ENCODE measurements at regions not wholly inside any gene's neighbourhood (a gene's known extent, or its start where the extent isn't known, plus 50 kb on each side); places are given as distances from the start of the nearest gene placed in this dataset.

DNA sequence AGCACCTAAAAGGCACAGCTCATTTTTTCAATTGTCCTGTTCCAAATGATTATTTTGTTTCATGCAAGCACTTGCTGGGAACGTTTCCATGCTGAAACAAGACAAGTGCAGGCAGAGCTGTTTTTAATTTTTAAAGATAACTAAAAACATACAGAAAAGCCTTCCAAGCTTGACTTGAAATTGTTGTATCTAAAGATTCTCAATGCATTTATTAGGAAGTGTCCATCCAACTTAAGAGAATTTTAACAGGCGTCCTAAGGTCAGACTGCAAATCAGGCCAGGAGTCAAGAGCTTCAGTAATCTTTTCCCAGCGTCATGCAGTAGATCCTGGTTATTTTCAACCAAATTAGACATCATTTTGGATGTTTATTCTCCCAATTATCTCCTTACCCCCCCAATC is 702.8 kb downstream of the KCNJ2 start:
- no peak for DNase-seq

DNA sequence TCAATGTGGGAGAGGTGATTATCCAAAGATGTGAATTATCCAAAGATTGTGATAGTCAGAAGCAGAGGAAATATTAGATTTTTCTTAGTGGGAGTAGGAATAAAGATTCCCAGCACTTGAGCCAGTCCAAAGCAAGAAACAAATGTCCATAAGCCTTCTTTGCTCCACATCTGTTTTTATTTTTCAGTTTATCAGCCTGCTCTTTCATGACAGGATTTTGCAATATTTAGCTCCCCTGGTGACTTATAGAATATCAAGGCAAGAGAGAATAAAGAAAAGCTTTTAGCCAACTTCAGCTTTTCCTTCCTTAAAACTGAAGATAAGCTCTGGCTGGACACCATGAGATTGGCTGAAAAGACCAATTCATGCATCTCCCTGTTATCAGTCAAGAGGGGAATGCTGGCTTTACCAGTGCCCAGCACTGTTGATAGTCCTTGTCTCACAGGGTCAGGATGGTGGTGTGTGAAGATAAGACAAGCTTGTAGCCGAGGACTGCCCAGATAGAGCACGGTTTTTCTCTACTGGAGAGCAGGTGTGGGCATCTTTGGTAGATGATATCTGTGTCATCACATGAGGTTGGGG is 706.5 kb downstream of the KCNJ2 start:
- DNase-seq = no peak

DNA sequence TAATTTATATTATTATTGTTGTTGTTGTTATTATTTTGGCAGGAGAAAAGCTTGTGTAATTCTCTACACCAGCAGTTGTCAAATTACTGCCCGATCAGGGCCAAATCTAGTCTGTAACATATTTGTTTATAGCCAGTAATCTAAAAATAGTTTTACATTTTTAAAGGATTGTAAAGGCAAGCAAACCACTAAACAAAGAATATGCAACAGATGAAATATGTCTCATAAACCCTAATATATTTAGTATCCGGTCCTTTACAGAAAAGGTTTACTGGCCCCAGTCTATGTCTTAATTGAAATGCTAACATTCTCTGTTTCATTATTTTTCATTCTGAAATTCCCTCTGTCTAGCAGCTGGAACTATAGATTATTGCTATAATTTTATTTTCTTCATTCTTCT is 709.5 kb downstream of the KCNJ2 start:
- no peak for DNase-seq

DNA sequence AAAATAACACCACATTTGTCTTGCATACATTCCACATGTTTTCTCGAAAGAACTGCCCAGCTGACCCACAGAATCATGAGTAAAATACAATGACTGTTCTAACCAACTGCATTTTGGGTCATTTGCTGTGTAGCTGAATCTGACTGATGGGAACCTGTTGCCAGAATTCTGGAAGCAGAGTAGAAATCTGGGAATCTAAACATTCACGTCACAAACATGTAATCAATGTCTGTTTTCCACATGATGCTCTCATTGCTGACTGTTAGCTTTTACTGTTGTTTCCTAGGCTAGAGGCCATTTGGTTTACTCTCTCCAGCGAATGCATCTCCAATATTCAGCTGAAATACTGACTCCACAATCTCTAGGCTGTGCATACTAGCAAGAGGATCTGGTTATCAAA is 710.1 kb downstream of the KCNJ2 start:
- no peak for DNase-seq

DNA sequence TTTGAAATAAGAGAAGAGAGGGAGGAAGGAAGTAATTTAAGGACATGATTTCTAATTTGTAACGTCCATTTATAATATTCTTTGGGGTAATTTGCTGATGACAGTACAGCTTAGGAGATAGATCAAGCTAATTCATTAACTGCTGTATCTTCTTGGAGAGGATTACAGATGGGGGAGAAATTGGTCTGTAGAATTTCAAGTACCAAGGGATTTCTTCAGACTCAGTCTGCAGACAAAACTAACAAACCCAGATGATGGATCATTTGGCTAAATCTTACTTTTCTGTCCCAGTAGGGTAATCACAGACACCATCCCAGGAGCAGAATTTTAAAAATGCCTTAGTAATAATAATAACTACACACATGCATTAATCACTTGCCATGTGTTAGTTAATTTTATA is 711.8 kb downstream of the KCNJ2 start:
- no peak for DNase-seq

DNA sequence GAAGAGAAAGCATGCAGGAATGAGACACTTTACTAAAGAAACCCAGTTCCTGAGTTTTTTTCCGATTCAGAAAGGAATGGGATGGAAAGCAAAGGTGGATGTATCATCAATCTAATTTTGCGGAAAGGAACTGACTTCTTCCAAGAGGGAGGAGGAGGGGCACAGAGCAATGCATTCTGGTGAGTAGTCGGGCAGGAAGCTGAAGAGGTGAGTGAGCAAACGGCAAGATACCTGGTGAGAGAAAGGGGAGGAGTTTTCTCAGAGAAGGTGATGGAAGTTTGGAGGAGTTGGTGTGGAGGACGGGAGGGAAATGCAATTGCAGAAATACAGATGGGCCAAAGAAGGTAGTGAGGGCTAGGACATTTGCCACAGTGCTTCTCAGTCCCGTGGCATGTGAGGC is 713.2 kb downstream of the KCNJ2 start:
- no peak for DNase-seq

DNA sequence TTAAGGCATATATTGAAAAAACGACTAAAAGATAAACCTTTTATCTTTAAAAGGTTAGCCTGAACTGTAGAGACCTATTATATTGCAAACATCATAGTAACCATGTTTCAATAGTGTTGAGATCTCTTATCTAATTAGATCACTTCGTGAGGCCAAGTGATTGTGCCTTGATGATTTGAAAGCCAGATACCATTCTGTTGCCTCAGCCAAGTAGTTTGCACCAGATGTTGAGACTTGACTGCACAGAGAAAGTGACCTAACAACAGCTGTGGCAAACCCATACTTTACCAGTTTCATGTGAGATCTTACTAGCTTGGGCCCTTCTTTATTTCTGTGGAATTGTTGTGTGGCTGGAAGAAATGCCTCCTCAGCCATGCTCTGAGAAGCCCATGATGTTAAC is 717.3 kb downstream of the KCNJ2 start:
- DNase-seq = no peak

DNA sequence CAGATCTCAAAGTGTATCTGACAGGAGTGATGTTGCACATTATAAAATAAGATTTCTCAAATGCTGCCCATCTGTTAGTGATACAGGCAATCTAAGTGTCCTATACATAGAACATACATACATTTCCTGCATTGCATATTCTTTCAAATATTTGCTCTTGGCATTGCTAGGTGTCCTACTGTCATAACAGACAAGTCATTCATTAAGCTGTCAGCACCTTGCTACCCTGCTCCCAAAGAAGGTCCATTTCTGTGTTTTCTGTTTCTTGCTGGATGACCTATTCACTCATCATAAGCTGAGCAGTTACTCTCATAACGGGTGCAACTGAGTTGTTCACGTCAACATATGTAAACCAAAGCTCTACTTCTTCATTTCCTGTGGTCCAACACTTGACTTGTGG is 719.0 kb downstream of the KCNJ2 start:
- no peak for DNase-seq

DNA sequence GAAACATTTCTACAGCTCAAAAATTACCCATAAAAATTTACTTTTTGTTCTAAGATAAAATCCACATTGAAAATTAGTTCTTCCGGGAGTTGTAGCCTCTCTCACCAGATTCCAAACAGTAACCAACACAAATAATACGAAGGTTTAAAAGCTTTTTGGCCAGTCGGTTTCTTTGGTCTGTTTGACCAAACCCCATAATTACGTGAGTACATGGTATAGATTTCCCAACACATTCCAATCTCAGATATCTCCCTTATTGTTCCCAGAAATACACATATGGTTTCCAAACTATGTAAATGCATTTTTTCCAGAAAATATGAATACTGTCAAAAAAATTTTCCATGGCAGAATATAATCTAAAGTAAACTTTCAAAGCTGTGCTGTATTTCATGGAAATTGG is 722.0 kb downstream of the KCNJ2 start:
- no peak for DNase-seq

DNA sequence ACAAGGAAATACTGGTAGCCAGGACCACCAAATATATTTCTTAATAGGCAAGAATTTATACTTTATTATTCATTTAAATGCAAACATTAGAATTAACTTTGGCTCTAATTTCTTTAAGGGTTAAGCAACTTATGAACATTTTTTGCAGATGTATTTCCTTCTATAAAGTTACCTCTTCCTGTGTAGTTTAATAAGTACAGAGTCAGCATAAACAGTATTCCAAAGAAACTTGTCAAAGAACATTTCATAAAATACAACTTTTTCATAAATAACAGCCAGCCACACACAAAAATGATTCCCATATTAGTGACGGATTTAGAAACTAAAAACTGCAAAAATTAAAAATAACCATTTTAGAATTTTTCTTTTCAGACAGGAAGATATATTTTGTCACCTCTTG is 723.2 kb downstream of the KCNJ2 start:
- DNase-seq = no peak

DNA sequence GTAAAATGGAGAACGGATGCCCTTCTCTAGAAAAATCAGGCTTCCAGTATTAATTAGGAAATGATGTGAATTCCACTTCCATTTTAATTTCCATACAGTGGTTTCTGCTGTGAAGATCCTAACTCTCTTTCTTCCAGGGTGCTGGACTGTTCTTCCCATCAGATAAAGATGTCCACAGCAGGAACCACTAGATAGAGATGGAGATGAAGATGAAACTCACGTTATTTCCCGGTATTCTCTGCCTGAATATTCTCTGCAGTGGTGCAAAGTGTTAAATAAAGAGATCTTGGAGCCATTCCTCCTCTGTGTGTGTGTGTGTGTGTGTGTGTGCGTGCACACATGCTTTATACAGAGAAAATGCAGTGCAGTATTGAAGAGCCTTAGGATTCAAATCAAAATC is 727.5 kb downstream of the KCNJ2 start:
- DNase-seq = no peak

DNA sequence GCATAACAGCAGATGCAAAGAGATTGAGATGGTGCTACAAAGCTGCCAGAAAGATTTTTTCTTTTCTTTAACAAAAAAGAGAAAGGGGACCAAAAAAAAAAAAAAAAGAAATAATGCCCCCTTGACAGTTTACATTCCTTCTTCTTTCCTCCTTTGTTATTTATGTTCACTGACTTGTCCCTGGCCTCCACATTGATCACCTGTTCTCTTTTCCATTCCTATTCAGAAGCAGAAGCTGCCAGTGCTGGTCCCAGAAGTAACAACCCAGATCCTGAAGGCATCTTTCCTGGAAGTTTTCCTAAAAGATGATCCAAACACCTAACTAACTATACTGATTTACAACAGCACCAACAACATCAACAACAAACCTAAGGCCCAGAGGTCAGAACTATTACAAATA is 728.1 kb downstream of the KCNJ2 start:
- DNase-seq = no peak

DNA sequence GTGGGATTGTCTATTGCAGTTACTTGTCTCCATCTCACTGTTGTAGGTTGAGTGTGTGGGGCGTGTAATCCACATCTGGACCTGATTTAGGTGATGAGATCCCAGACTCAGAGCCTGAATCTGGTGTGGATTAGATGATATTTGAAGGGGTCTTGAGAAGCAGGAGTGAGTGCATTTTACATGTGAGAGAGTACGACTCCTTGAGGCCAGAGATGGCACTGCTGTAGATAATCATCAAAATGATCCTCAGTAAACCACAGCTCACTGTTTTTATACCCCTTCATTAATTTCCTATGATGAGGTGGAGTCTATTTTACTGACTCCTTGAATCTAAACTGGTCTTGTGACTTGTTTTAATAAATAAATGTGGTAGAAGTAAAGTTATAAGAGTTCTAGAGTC is 732.5 kb downstream of the KCNJ2 start:
- no peak for DNase-seq

DNA sequence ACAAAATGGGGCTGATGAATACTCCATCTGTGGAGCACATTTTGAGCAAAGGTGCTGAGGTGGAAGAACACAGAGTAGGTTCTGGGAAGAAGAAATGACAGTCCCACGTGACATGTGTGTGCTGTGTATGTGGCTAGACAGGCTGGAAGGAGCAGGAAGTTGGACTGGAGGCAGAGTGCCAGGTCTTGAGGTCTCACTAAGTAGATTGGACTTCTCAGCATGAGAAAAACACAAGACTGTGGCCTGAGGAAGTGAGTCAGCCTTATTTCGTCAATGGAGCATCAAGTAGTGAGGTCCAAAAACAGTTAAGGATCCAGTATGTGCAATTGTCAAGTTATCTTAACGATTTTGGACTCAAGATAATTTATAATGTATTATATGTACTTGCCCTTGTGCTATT is 736.5 kb downstream of the KCNJ2 start:
- DNase-seq = peak; percentile 9

DNA sequence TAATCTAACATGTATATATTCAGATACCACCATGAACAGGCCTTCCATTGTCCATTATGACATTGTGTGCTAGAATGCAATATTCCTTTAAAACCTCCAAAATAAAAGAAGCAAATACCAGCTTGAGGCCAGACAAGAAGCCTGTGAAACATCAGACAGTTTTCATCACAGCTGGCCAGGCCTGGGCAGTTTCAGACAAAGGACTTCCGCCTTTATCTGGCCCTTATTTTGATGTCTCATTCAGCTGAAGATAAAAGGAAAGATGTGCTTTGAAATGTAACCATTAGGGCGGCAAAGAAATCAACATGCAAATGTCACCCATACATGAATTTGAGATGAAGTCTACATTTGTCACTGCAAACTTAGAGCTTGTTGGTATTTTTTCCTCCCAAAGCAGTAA is 737.5 kb downstream of the KCNJ2 start:
- peak; percentile 10 for DNase-seq

DNA sequence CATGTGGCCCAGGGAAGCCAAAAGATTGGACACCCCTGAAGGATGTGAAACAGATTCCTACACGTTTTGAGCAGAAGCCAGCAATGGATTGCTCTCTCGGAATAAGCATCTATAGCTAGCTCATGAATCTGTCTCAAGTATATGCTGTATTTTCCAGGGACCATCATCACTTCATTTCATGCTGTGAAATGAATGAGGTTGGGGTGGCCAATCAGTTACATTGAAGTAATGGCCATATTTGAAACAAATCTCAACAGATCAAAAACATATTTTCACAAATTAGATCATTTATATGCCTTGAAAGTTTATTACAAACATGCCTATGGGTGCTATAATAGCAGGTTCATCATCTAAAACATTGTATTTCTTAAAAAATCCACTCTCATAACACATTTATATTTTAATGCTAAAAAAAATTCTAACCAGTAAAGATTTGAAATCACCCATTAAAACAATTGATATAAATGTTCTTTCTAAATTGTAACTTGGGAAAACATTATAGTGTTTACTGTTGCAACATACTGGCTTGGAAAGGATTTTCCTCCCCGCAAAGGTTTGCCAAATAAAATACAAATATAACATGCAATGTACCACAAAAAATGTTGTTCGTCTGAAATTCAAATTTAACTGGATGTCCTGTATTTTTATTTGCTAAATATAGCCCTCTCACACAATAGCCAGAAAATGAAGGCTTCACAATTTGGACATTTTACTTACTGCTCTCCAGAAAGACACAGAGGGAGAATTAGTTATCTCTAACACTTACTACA is 743.6 kb downstream of the KCNJ2 start:
- DNase-seq = peak; percentile 12

DNA sequence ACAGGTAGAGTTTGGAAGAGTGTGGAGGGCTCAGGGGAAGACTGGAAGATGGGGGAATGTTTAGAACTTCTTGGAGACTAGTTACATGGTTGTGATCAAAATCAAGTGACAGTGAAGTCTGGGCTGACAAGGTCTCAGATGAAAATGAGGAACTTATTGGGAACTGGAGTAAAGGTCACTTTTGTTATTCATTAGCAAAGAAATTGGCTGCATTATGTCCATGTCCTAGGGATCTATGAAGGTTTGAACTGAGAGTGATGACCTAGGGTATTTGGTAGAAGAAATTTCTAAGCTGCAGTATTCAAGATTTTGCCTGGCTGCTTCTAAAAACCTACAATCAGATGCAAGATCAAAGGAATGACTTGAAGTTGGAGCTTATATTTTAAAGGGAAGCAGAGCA is 747.1 kb downstream of the KCNJ2 start:
- DNase-seq = no peak

DNA sequence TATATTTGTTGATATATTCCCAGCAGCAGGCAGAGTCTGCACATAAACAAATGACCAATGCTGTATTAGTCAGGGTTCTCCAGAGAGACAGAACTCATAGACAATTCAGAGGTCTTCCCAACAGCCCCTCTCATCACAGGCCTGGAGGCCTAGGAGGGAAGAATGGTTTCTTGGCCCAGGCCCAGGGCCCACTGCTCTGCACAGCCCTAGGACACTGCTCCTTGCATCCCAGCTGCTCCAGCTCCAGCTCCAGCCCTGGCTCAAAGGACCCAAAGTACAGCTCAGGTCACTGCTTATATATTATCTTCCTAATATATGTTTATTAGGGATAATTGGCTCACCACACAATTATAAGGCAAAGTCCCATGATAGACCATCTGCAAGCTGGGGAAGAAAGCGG is 749.9 kb downstream of the KCNJ2 start:
- no peak for DNase-seq

DNA sequence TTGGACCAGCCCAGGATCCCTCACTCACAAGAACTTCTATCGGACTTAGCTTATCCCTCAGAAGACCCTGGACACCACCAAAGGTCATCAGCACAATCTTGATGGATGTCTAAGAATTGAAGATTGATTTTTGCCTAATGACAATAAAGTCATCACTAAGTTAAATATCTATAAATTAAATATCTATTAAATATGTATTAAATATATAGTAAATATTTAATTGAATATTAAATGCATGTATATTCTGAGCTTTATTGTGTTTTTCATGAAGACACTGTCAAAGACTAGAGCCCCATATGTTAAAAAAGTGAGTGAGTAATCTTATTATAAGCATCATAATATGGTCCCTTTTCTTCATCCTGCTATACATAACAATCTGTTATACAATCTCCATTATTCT is 751.1 kb downstream of the KCNJ2 start:
- DNase-seq = no peak

DNA sequence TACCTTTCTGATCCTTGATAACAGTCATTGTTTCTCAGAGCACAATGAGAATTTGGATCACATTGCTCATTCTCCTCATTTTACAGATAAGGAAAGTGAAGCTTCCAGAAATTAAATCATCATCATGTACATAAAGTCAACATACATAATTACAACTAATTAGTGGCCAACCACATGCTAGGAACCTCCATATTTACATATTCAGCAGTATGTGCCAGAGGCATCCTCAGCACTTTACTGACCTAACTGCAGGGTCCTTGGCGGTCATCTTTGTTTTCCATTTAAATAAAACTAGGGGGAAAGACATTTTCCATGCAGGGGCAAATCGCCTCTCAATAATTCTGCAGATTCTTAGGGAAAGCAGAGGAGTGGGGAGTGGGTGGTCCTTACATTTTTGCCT is 752.9 kb downstream of the KCNJ2 start:
- DNase-seq = no peak

DNA sequence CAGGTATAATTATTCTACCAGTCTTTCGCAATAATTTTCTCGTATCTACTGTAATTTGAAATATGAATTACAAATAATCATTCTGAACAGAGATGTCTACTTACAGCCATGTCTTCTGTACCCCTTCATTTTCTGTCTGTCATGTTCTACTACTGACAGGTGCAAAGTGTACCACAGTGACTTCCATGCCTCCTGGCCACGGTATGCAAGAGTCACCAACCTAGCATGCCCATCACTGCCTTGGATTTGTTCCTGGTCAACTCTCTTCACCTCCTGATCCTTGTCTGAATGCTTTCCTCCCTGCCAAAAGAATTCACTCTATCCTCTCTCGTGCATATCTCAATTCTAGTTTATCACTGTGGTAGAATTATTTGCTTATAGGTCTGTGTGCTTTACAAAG is 755.4 kb downstream of the KCNJ2 start:
- DNase-seq = no peak

DNA sequence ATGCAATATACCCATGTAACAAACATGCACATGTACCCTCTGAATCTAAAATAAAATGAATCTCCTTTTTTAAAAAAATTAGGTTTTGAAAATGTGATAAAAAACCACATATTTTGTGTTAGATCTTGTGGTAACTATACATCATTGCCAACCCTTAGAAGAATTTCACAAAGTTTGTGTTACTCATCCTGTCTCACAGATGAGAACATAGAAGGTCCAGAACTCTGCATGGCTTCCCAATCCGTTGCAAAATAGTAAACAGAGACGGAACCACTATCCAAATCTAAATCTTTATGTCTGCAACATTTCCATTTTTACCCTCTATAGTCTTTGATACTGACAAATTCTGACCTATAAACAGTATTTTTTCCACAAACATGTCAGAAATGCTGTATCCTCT is 759.9 kb downstream of the KCNJ2 start:
- DNase-seq = no peak

DNA sequence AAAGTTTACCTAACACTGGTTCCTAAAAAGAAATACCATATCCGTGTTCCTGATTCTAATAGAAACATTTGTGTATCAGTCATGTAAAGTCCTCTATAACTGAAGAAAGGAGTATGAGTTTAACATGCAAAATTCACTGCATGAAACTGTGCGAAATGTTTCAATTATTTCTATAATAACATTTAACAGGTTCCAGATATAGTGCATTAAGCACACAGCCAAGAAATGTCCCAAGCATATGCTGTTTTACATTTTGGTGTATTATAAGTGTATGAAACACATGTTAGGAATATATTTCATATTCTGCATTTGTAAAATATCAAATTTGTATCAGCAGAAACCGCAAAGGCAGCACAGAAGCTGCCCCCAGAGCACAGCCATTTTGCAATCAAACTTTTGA is 764.9 kb downstream of the KCNJ2 start:
- DNase-seq = no peak

DNA sequence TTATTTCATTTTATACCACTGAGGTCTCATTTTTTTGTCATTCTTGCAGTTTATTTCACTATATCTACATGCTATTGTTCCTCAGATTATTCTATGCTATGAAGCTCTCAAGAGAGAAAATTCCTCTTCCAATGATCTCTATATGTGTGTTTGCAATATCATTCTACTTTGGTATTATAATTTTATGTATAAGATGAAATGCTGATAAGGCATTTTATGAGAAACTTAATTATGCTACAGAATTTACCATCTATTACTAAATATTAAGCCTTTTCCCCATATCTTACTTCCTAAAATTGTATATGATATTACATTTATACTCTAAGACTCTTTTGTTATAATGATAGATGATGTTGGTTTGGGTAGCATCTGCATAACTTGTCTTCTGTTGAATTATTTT is 765.5 kb downstream of the KCNJ2 start:
- DNase-seq = no peak
